H9 (cell line): ENCODE measurements at regions not wholly inside any gene's neighbourhood (a gene's known extent, or its start where the extent isn't known, plus 50 kb on each side); places are given as distances from the start of the nearest gene placed in this dataset.

Experiments used
- DNase-seq: peaks from one replicate; pipeline ENCODE4 v3.0.0-alpha.2; 2017
- H2AFZ ChIP-seq: one replicate; pipeline ENCODE4 v1.6.1; 2013; ENCODE audit warnings: mild to moderate bottlenecking, low read length, control low read depth, moderate library complexity
- H2AK5ac ChIP-seq: 2 replicates; pipeline ENCODE4 v1.6.1; 2013; ENCODE audit warnings: low read length, control low read depth, mixed read lengths; ENCODE audit not compliant: insufficient read length
- H2BK120ac ChIP-seq: one replicate; pipeline ENCODE4 v1.6.1; 2013; ENCODE audit warnings: low read depth, mild to moderate bottlenecking, low read length, control low read depth, inconsistent platforms; ENCODE audit not compliant: poor library complexity, severe bottlenecking
- H2BK12ac ChIP-seq: 2 replicates; pipeline ENCODE4 v1.6.1; 2013; ENCODE audit warnings: low read length, control low read depth, mixed read lengths, low read depth; ENCODE audit not compliant: insufficient read length
- H2BK15ac ChIP-seq: 2 replicates; pipeline ENCODE4 v1.6.1; 2013; ENCODE audit warnings: low read depth, low read length, control low read depth
- H2BK20ac ChIP-seq: one replicate; pipeline ENCODE4 v1.6.1; 2013; ENCODE audit warnings: low read depth, mild to moderate bottlenecking, low read length, control low read depth, inconsistent platforms; ENCODE audit not compliant: poor library complexity, severe bottlenecking
- H2BK5ac ChIP-seq: 2 replicates; pipeline ENCODE4 v1.6.1; 2013; ENCODE audit warnings: low read length, control low read depth, mixed read lengths; ENCODE audit not compliant: insufficient read length
- H3K14ac ChIP-seq: 2 replicates; pipeline ENCODE4 v1.6.1; 2013; ENCODE audit warnings: low read length, control low read depth; ENCODE audit not compliant: insufficient read depth
- H3K18ac ChIP-seq: 2 replicates; pipeline ENCODE4 v1.6.1; 2013; ENCODE audit warnings: low read depth, mild to moderate bottlenecking, mixed read lengths, low read length, control low read depth; ENCODE audit not compliant: insufficient read length
- H3K23ac ChIP-seq: 2 replicates; pipeline ENCODE4 v1.6.1; 2013; ENCODE audit warnings: low read length, control low read depth, mixed read lengths, low read depth; ENCODE audit not compliant: insufficient read length
- H3K23me2 ChIP-seq: 2 replicates; pipeline ENCODE4 v1.6.1; 2013; ENCODE audit warnings: low read depth, mild to moderate bottlenecking, mixed read lengths, low read length, control low read depth; ENCODE audit not compliant: insufficient read length, poor library complexity, severe bottlenecking
- H3K27ac ChIP-seq: 2 replicates; pipeline ENCODE4 v1.5.1; 2013; ENCODE audit warnings: low read length, control low read depth, mixed read lengths, low read depth; ENCODE audit not compliant: insufficient read length
- H3K27me3 ChIP-seq: 2 replicates; pipeline ENCODE4 v1.6.1; 2013; ENCODE audit warnings: low read length, control low read depth, inconsistent platforms; ENCODE audit not compliant: insufficient read depth
- H3K4ac ChIP-seq: 2 replicates; pipeline ENCODE4 v1.6.1; 2013; ENCODE audit warnings: low read depth, mild to moderate bottlenecking, control low read depth, inconsistent platforms, low read length, moderate library complexity
- H3K4me1 ChIP-seq: 2 replicates; pipeline ENCODE4 v1.6.1; 2013; ENCODE audit warnings: low read length, control low read depth, inconsistent platforms; ENCODE audit not compliant: insufficient read depth
- H3K4me2 ChIP-seq: 2 replicates; pipeline ENCODE4 v1.6.1; 2013; ENCODE audit warnings: low read length, control low read depth, mixed read lengths; ENCODE audit not compliant: insufficient read length, insufficient read depth
- H3K56ac ChIP-seq: 2 replicates; pipeline ENCODE4 v1.6.1; 2013; ENCODE audit warnings: low read depth, mild to moderate bottlenecking, mixed read lengths, low read length, control low read depth; ENCODE audit not compliant: insufficient read length
- H3K79me1 ChIP-seq: 2 replicates; pipeline ENCODE4 v1.6.1; 2013; ENCODE audit warnings: low read depth, mild to moderate bottlenecking, moderate library complexity, low read length, control low read depth, inconsistent platforms; ENCODE audit not compliant: insufficient read depth, poor library complexity, severe bottlenecking
- H3K79me2 ChIP-seq: 2 replicates; pipeline ENCODE4 v1.6.1; 2013; ENCODE audit warnings: low read length, control low read depth, inconsistent platforms; ENCODE audit not compliant: insufficient read depth
- H3K9ac ChIP-seq: 2 replicates; pipeline ENCODE4 v1.6.1; 2013; ENCODE audit warnings: low read length, control low read depth, mixed read lengths; ENCODE audit not compliant: insufficient read length; ENCODE audit errors: extremely low read depth
- H3K9me3 ChIP-seq: one replicate; pipeline ENCODE4 v1.6.1; 2013; ENCODE audit warnings: low read depth, low read length, inconsistent platforms; ENCODE audit not compliant: control insufficient read depth
- H3T11ph ChIP-seq: one replicate; pipeline ENCODE4 v1.6.1; 2013; ENCODE audit warnings: mild to moderate bottlenecking, low read length, control low read depth, inconsistent platforms
- H4K20me1 ChIP-seq: one replicate; pipeline ENCODE4 v1.6.1; 2013; ENCODE audit not compliant: control insufficient read depth, insufficient read length, insufficient read depth
- H4K5ac ChIP-seq: 2 replicates; pipeline ENCODE4 v1.6.1; 2013; ENCODE audit warnings: low read depth, mild to moderate bottlenecking, mixed read lengths, low read length, control low read depth; ENCODE audit not compliant: insufficient read length
- H4K8ac ChIP-seq: replicated peaks from 2 replicates; pipeline ENCODE4 v1.6.1; 2013; ENCODE audit warnings: low read length, control low read depth, mixed read lengths, low read depth; ENCODE audit not compliant: insufficient read length
- H4K91ac ChIP-seq: 2 replicates; pipeline ENCODE4 v1.6.1; 2013; ENCODE audit warnings: low read depth, mild to moderate bottlenecking, moderate library complexity, mixed read lengths, low read length, control low read depth; ENCODE audit not compliant: insufficient read length
- H3K27ac Mint-ChIP-seq, 3 experiments: 2 replicates in 2 of 3; 3 replicates in 1 of 3; pipeline ENCODE4 v1.8.0; 2020 to 2021; ENCODE audit warnings: mixed read lengths in 3 of 3, mild to moderate bottlenecking in 1 of 3, moderate library complexity in 1 of 3
- H3K27me3 Mint-ChIP-seq: 2 replicates; pipeline ENCODE4 v1.8.0; 2021; ENCODE audit warnings: low read depth, mild to moderate bottlenecking, moderate library complexity, mixed read lengths
- H3K36me3 Mint-ChIP-seq, 3 experiments: 2 replicates in 2 of 3; 3 replicates in 1 of 3; pipeline ENCODE4 v1.8.0; 2020 to 2021; ENCODE audit warnings: low read depth in 3 of 3, mixed read lengths in 3 of 3; ENCODE audit not compliant: insufficient read depth in 1 of 3
- H3K4me1 Mint-ChIP-seq, 2 experiments: 2 replicates each; pipeline ENCODE4 v1.8.0; 2020; ENCODE audit warnings: mixed read lengths in 2 of 2
- H3K4me3 Mint-ChIP-seq, 2 experiments: 2 replicates in 1 of 2; 3 replicates in 1 of 2; pipeline ENCODE4 v1.8.0; 2020 to 2021; ENCODE audit warnings: mild to moderate bottlenecking in 2 of 2, mixed read lengths in 2 of 2, moderate library complexity in 1 of 2
- H3K9me3 Mint-ChIP-seq, 2 experiments: 2 replicates in 1 of 2; 3 replicates in 1 of 2; pipeline ENCODE4 v1.8.0; 2020; ENCODE audit warnings: mild to moderate bottlenecking in 2 of 2, mixed read lengths in 2 of 2, moderate library complexity in 1 of 2
- CTCF ChIP-seq: fragments of 200-600 bp; sonication (generic); conservative IDR thresholded peaks from 3 replicates; pipeline ENCODE4 v1.8.0; 2021; ENCODE audit warnings: antibody characterized with exemption, mild to moderate bottlenecking
- WGBS: extraction: QIAGEN DNeasy Blood & Tissue Kit; methylation state at CpG from one replicate; pipeline ENCODE4 v1.1.7; 2013; ENCODE audit warnings: missing lambda C conversion rate, low lambda C conversion rate, mixed read lengths; ENCODE audit not compliant: insufficient read length; ENCODE audit errors: extremely low coverage; 5-methylcytosine and 5-hydroxymethylcytosine counted together

GRCh38 chr6:165871571-165871970, 208.5 kb upstream of the PDE10A start:
- H3K4me1 Mint-ChIP-seq, result no peaks in the 10 kb centered on the region
- no peak overlapping the region for H3K27ac Mint-ChIP-seq
- H3K27me3 ChIP-seq, result no peaks in the 10 kb centered on the region
- H4K20me1 ChIP-seq, result peaks cover 2% of the 10 kb centered on the region
- no peak overlapping the region for H3K14ac ChIP-seq
- no peak overlapping the region for H3K4me3 Mint-ChIP-seq
- H2AFZ ChIP-seq, result no peak overlapping the region
- no peak overlapping the region for H2BK20ac ChIP-seq
- no peak overlapping the region for H2AK5ac ChIP-seq
- peaks cover 0 to 13% (median 0%) of the 10 kb centered on the region in 3 experiments; a peak in 2 of 7 replicates for H3K36me3 Mint-ChIP-seq
- H2BK15ac ChIP-seq, result no peak overlapping the region
- no peak overlapping the region for H3K23ac ChIP-seq
- no peaks in the 10 kb centered on the region for H3K4me1 ChIP-seq
- no peak overlapping the region for H2BK120ac ChIP-seq
- H4K8ac ChIP-seq, result no peak overlapping the region
- H3K79me1 ChIP-seq, result no peaks in the 10 kb centered on the region
- no peak overlapping the region for H2BK12ac ChIP-seq
- H3T11ph ChIP-seq, result no peak overlapping the region
- H3K56ac ChIP-seq, result no peak overlapping the region
- WGBS, result no CpG with 5 or more reads among the region's 3 CpGs
- H3K18ac ChIP-seq, result no peak overlapping the region
- H3K9me3 Mint-ChIP-seq, result peaks cover 9 to 14% of the 10 kb centered on the region in 2 experiments
- no peak overlapping the region for H3K4ac ChIP-seq
- peaks cover 17% of the 10 kb centered on the region for H3K27me3 Mint-ChIP-seq
- no peak overlapping the region for H3K27ac ChIP-seq
- H4K5ac ChIP-seq, result no peak overlapping the region
- no peak overlapping the region for H3K9ac ChIP-seq
- no peaks in the 10 kb centered on the region for H3K9me3 ChIP-seq
- no peak overlapping the region for H4K91ac ChIP-seq
- no peak for DNase-seq
- no peaks in the 10 kb centered on the region for H3K79me2 ChIP-seq
- no peaks in the 10 kb centered on the region for H3K23me2 ChIP-seq
- no peak overlapping the region for H3K4me2 ChIP-seq
- no peak for TF ChIP-seq CTCF
- H2BK5ac ChIP-seq, result no peak overlapping the region
